ENCODE measurements at regions not wholly inside any gene's neighbourhood (a gene's known extent, or its start where the extent isn't known, plus 50 kb on each side); places are given as distances from the start of the nearest gene placed in this dataset.

DNA sequence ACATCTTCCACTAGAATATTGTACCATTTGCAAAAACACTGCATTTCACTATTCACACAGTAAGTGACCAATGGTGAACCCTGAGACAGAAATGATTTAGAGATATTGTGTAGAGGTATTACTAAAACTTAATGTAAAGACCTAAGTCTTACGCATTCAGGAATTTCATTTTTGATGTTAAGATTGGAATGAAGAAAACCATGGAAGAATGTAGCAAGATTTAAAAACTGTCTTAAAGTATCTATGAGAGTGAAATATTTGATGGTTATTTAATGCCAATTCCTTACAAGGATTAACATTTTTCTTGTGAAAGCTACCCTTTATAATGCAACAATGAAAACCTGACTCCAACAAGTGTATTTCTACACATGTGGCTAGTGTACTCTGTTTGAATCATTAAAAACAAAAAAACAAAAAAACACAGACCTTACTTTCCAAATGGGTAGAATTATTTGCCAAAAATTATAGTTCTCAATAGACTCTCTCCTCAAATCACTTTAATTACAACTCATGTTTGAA is 172.0 kb downstream of the NNT start:
- TF ChIP-seq EZH2phosphoT487 (IDR thresholded peaks at IDR 0.05; ENCODE audit: borderline replicate concordance) = no peak
- no peak for TF ChIP-seq CTCF (conservative IDR thresholded peaks at IDR 0.05; ENCODE audit: low read length)

All from Loucy (cell line).